Panc1 (cell line): ENCODE measurements at regions not wholly inside any gene's neighbourhood (a gene's known extent, or its start where the extent isn't known, plus 50 kb on each side); places are given as distances from the start of the nearest gene placed in this dataset.

ENCODE experiments used
- ATAC-seq: fragments of 200-7000 bp; cut with Tn5 transposase; 2 replicates; pipeline ENCODE4 v1.9.1; 2020; ENCODE audit warnings: mild to moderate bottlenecking, moderate library complexity
- BruUV-seq: library from RNA; stranded (reverse); fragments of 400-500 nt; replicated peaks from 2 replicates; lab custom pipeline; 2021; lab: Mats Ljungman, UMichigan
- CTCF ChIA-PET: fragments of 300-600 bp; sonication (Branson Sonifier 250); formaldehyde crosslinking; loops from one replicate; lab custom pipeline; 2022; ENCODE audit warnings: antibody characterized with exemption; lab: Charles Lee
- POLR2A ChIA-PET: fragments of 300-600 bp; sonication (Branson Sonifier 250); formaldehyde crosslinking; loops from one replicate; lab custom pipeline; 2022; ENCODE audit warnings: antibody characterized with exemption; lab: Charles Lee
- DNase-seq: peaks from one replicate; pipeline ENCODE4 v3.0.0-alpha.2; 2010; ENCODE audit warnings: low read depth, low spot score
- H3K27ac ChIP-seq: 2 replicates; pipeline ENCODE4 v1.5.1; 2011; ENCODE audit warnings: mild to moderate bottlenecking, low read length, inconsistent platforms
- H3K27me3 ChIP-seq: fragments of 200-500 bp; sonication (Bioruptor generic); 2 replicates; pipeline ENCODE4 v1.6.0; 2014; ENCODE audit warnings: low read length, inconsistent platforms; ENCODE audit not compliant: control insufficient read depth, insufficient read depth
- H3K36me3 ChIP-seq: fragments of 200-500 bp; sonication (Bioruptor generic); 2 replicates; pipeline ENCODE4 v1.5.1; 2014; ENCODE audit warnings: inconsistent platforms, mild to moderate bottlenecking, low read length, moderate library complexity; ENCODE audit not compliant: control insufficient read depth, insufficient read depth
- H3K4me1 ChIP-seq: 2 replicates; pipeline ENCODE4 v1.5.1; 2011; ENCODE audit warnings: inconsistent platforms, mild to moderate bottlenecking, low read length, moderate library complexity; ENCODE audit not compliant: control insufficient read depth, insufficient read depth
- H3K4me3 ChIP-seq, 2 experiments: 2 replicates each; pipeline ENCODE4 v1.5.1; 2011 to 2012; ENCODE audit warnings: low read depth in 2 of 2, low read length in 2 of 2, mild to moderate bottlenecking in 2 of 2, inconsistent platforms in 1 of 2, moderate library complexity in 1 of 2
- H3K9me3 ChIP-seq: fragments of 200-500 bp; sonication (Bioruptor generic); 2 replicates; pipeline ENCODE4 v1.5.1; 2014; ENCODE audit warnings: low read depth, mild to moderate bottlenecking, inconsistent platforms, low read length, moderate library complexity; ENCODE audit not compliant: control insufficient read depth, insufficient read depth
- POLR2AphosphoS5 ChIP-seq: IDR thresholded peaks from 2 replicates; pipeline ENCODE4 v1.6.1; 2012; ENCODE audit warnings: mild to moderate bottlenecking, low read depth, low read length, moderate library complexity
- REST ChIP-seq, 2 experiments: IDR thresholded peaks; 2 replicates each; pipeline ENCODE4 v1.6.1; 2011 to 2012; ENCODE audit warnings: low read depth in 2 of 2, control low read depth in 1 of 2, low read length in 1 of 2, mild to moderate bottlenecking in 1 of 2, moderate library complexity in 1 of 2; ENCODE audit not compliant: insufficient read depth in 1 of 2
- SIN3A ChIP-seq: IDR thresholded peaks from 2 replicates; pipeline ENCODE4 v1.6.1; 2012; ENCODE audit warnings: low read depth, mild to moderate bottlenecking, low read length, moderate library complexity, borderline replicate concordance; ENCODE audit not compliant: insufficient read depth
- TCF7L2 ChIP-seq: IDR thresholded peaks from 2 replicates; pipeline ENCODE4 v1.6.1; 2011; ENCODE audit warnings: mild to moderate bottlenecking, low read depth, low read length, inconsistent platforms
- in situ Hi-C: cut with HindIII; loops from 2 replicates; pipeline ENCODE4 v1.10.0; 2016; ENCODE audit warnings: low sequenced_read_pairs, low pct_unique_long_range_greater_than_20kb
- intact Hi-C: fragments of 100-400 bp; cut with micrococcal nuclease; formaldehyde crosslinking; loops from one replicate; pipeline ENCODE4 v1.10.0; 2022; ENCODE audit not compliant: unreplicated experiment
- TF ChIP-seq, protein P1 (sequence below): fragments of 450-650 bp; IDR thresholded peaks from 2 replicates; pipeline ENCODE4 v1.5.1; 2017; ENCODE audit warnings: mild to moderate bottlenecking

GRCh38 chr1:222987674-222988076 lies 155.4 kb downstream of the TLR5 start:
- ChIA-PET POLR2A (no interaction called here), CTCF (no interaction called here)
- BruUV-seq: no TSS peak
- no peak for ATAC-seq
- Histone ChIP-seq H3K9me3 (no peaks in the 10 kb centered on the region), H3K4me1 (no peaks in the 10 kb centered on the region), H3K27me3 (no peaks in the 10 kb centered on the region), H3K4me3 (no peak overlapping the region), H3K27ac (no peak overlapping the region), H3K36me3 (no peaks in the 10 kb centered on the region)
- in situ Hi-C loops: no loop called here
- DNase-seq: no peak
- no peak for TF ChIP-seq TCF7L2
- TF ChIP-seq REST (IDR thresholded peaks at IDR 0.05; ENCODE audit: insufficient read depth in 1 of 2, low read depth in 2 of 2, low read length in 1 of 2): no peak
- TF ChIP-seq, protein P1, sequence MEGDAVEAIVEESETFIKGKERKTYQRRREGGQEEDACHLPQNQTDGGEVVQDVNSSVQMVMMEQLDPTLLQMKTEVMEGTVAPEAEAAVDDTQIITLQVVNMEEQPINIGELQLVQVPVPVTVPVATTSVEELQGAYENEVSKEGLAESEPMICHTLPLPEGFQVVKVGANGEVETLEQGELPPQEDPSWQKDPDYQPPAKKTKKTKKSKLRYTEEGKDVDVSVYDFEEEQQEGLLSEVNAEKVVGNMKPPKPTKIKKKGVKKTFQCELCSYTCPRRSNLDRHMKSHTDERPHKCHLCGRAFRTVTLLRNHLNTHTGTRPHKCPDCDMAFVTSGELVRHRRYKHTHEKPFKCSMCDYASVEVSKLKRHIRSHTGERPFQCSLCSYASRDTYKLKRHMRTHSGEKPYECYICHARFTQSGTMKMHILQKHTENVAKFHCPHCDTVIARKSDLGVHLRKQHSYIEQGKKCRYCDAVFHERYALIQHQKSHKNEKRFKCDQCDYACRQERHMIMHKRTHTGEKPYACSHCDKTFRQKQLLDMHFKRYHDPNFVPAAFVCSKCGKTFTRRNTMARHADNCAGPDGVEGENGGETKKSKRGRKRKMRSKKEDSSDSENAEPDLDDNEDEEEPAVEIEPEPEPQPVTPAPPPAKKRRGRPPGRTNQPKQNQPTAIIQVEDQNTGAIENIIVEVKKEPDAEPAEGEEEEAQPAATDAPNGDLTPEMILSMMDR: no peak; the same call in 1 of the 2 replicates
- no peak for TF ChIP-seq SIN3A
- no peak for TF ChIP-seq POLR2AphosphoS5
- intact Hi-C loops: no loop called here

DNA sequence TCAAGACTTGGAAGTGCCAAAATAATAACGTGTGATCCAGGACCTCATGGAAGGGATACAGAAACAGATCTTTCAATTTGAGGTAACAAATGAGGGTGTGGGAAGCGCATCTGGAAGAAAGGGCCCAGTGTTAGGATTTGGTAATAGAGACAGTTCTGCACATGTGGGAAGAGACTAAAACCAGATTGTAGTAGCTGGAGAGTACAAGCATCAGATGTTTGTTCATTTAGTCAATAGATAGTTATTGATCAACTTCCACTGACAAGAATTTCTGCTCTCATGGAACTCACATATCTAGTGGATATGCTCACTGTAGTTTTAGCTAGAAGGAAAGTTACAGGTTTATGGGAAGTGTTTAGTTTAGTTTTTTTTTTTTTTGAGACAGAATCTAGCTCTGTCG lies 153.6 kb downstream of the TLR5 start:
- Histone ChIP-seq H3K27ac (no peak overlapping the region), H3K9me3 (no peaks in the 10 kb centered on the region), H3K4me3 (no peak overlapping the region), H3K4me1 (no peaks in the 10 kb centered on the region), H3K36me3 (no peaks in the 10 kb centered on the region), H3K27me3 (no peaks in the 10 kb centered on the region)
- intact Hi-C loops: no loop called here
- POLR2A ChIA-PET: no interaction called here
- ATAC-seq (no peak), DNase-seq (no peak)
- TF ChIP-seq SIN3A (no peak), POLR2AphosphoS5 (no peak), REST (IDR thresholded peaks at IDR 0.05; ENCODE audit: insufficient read depth in 1 of 2, low read depth in 2 of 2, low read length in 1 of 2) (no peak), TCF7L2 (no peak)
- TF ChIP-seq, protein P1: no peak
- CTCF ChIA-PET: no interaction called here
- in situ Hi-C loops: no loop called here
- BruUV-seq: no TSS peak
